Lung (tissue), 11 donors: ENCODE measurements at regions not wholly inside any gene's neighbourhood (a gene's known extent, or its start where the extent isn't known, plus 50 kb on each side); places are given as distances from the start of the nearest gene placed in this dataset.
A peak's percentile ranks its signal among the peaks of the same experiment; 100 is the strongest.

Source experiments
- ATAC-seq: fragments of 200-7000 bp; cut with Tn5 transposase; one replicate; pipeline ENCODE4 v1.9.1; 2020; ENCODE audit warnings: moderate number of reproducible peaks; ENCODE audit not compliant: insufficient read depth, low FRiP score
- DNase-seq, 3 donors: peaks; one replicate each; pipeline ENCODE4 v3.0.0-alpha.2; 2013 to 2017
- H3K27ac ChIP-seq, 2 donors: one replicate each; pipeline ENCODE4 v1.5.1; 2013; ENCODE audit warnings: mild to moderate bottlenecking in 2 of 2, moderate library complexity in 2 of 2, control low read depth in 1 of 2, inconsistent platforms in 1 of 2, low read depth in 1 of 2, low read length in 1 of 2
- H3K27me3 ChIP-seq, 3 donors: one replicate each; pipeline ENCODE4 v1.5.1; 2013; ENCODE audit warnings: low read length in 2 of 3; ENCODE audit not compliant: control insufficient read depth in 3 of 3, insufficient read depth in 3 of 3
- H3K36me3 ChIP-seq, 4 donors: one replicate each; pipeline ENCODE4 v1.5.1; 2013; ENCODE audit warnings: low read length in 4 of 4, mild to moderate bottlenecking in 1 of 4, moderate library complexity in 1 of 4; ENCODE audit not compliant: control insufficient read depth in 4 of 4, insufficient read depth in 4 of 4
- H3K4me1 ChIP-seq, 5 donors: one replicate each; pipeline ENCODE4 v1.5.1; 2013; ENCODE audit warnings: low read length in 5 of 5, mild to moderate bottlenecking in 2 of 5, moderate library complexity in 1 of 5; ENCODE audit not compliant: control insufficient read depth in 5 of 5, insufficient read depth in 5 of 5
- H3K4me3 ChIP-seq: one replicate; pipeline ENCODE4 v1.5.1; 2013; ENCODE audit warnings: mild to moderate bottlenecking, control low read depth, moderate library complexity
- H3K9ac ChIP-seq, 2 donors: one replicate each; pipeline ENCODE4 v1.5.1; 2013; ENCODE audit warnings: low read length in 2 of 2, control low read depth in 1 of 2; ENCODE audit not compliant: insufficient read depth in 1 of 2
- H3K9me3 ChIP-seq, 4 donors: one replicate each; pipeline ENCODE4 v1.5.1; 2013; ENCODE audit warnings: low read length in 3 of 4, mild to moderate bottlenecking in 1 of 4, moderate library complexity in 1 of 4; ENCODE audit not compliant: control insufficient read depth in 4 of 4, insufficient read depth in 3 of 4
- CTCF ChIP-seq: IDR thresholded peaks from 2 replicates; pipeline ENCODE4 v1.5.1; 2012; ENCODE audit warnings: mild to moderate bottlenecking; ENCODE audit errors: control extremely low read depth, extremely low read depth
- WGBS, 2 donors: extraction: QIAGEN DNeasy Blood & Tissue Kit; methylation state at CpG; one replicate each; pipeline ENCODE4 v1.1.7; 2013; 5-methylcytosine and 5-hydroxymethylcytosine counted together
- donor health status: control.
- donor health status: control.
- donor health status: Bipolar disorder and iron deficiency.
- donor health status: healthy.
- donor health status: DM: yes; HTN: yes; CAD: no.

GRCh38 chr6:160933256-160933655, 58.3 kb upstream of the MAP3K4 start:
- H3K9me3 ChIP-seq, result peaks cover 0 to 2% (median 0%) of the 10 kb centered on the region in 4 donors
- no peak for TF ChIP-seq CTCF
- DNase-seq (peak in 2 of 3 donors; percentile 16 to 24), ATAC-seq (no peak)
- 59 to 64% methylated on average over 8 of the region's 8 CpGs for WGBS, 2 donors
- no peaks in the 10 kb centered on the region for H3K36me3 ChIP-seq
- no peak overlapping the region for H3K9ac ChIP-seq
- peaks cover 0 to 6% (median 4%) of the 10 kb centered on the region in 5 donors for H3K4me1 ChIP-seq
- H3K27me3 ChIP-seq, result peaks cover 0 to 3% (median 0%) of the 10 kb centered on the region in 3 donors
- H3K27ac ChIP-seq, result no peak overlapping the region
- H3K4me3 ChIP-seq, result no peak overlapping the region

GRCh38 chr6:160934157-160934556, 57.4 kb upstream of the MAP3K4 start:
- H3K36me3 ChIP-seq, result no peaks in the 10 kb centered on the region
- ATAC-seq, result no peak
- no peak for TF ChIP-seq CTCF

GRCh38 chr6:160940197-160940596, 51.4 kb upstream of the MAP3K4 start:
- H3K9me3 ChIP-seq, result peaks cover 0 to 5% (median 1%) of the 10 kb centered on the region in 4 donors
- DNase-seq, result no peak
- no peak for ATAC-seq
- TF ChIP-seq CTCF, result no peak
- H3K4me1 ChIP-seq, result no peaks in the 10 kb centered on the region
- 91 to 92% methylated on average over 4 of the region's 4 CpGs for WGBS, 2 donors
- no peak overlapping the region for H3K27ac ChIP-seq
- no peak overlapping the region for H3K4me3 ChIP-seq
- H3K36me3 ChIP-seq, result no peaks in the 10 kb centered on the region
- no peak overlapping the region for H3K9ac ChIP-seq
- no peaks in the 10 kb centered on the region for H3K27me3 ChIP-seq

More at GRCh38 chr6:160934157-160934556, 57.4 kb upstream of the MAP3K4 start:
- H3K27ac ChIP-seq, result no peak overlapping the region
- peak overlapping the region; percentile 8 for H3K4me3 ChIP-seq
- peaks cover 0 to 2% (median 0%) of the 10 kb centered on the region in 4 donors for H3K9me3 ChIP-seq
- peaks cover 0 to 6% (median 4%) of the 10 kb centered on the region in 5 donors for H3K4me1 ChIP-seq
- peaks cover 0 to 3% (median 0%) of the 10 kb centered on the region in 3 donors for H3K27me3 ChIP-seq
- no peak for DNase-seq
- no peak overlapping the region for H3K9ac ChIP-seq
- WGBS, 2 donors, result 92 to 97% methylated on average over 3 of the region's 3 CpGs
